Right cardiac atrium (tissue), 5 donors: ENCODE measurements at regions not wholly inside any gene's neighbourhood (a gene's known extent, or its start where the extent isn't known, plus 50 kb on each side); places are given as distances from the start of the nearest gene placed in this dataset.
A peak's percentile ranks its signal among the peaks of the same experiment; 100 is the strongest.

Source experiments
- ATAC-seq, 2 donors: fragments of 200-7000 bp; cut with Tn5 transposase; one replicate each; pipeline versions ENCODE4 v1.8.0 to v1.9.1; 2020; ENCODE audit warnings: moderate library complexity in 2 of 2, mild to moderate bottlenecking in 1 of 2
- DNase-seq, 3 donors: peaks; one replicate each; pipeline ENCODE4 v3.0.0-alpha.2; 2020
- H3K27ac ChIP-seq: one replicate; pipeline ENCODE4 v1.5.1; 2013; ENCODE audit warnings: mild to moderate bottlenecking, low read length, control low read depth, moderate library complexity
- H3K27me3 ChIP-seq: one replicate; pipeline ENCODE4 v1.6.1; 2013; ENCODE audit not compliant: control insufficient read depth, insufficient read depth
- H3K4me1 ChIP-seq: one replicate; pipeline ENCODE4 v1.6.1; 2013; ENCODE audit warnings: low read length; ENCODE audit not compliant: control insufficient read depth, insufficient read depth
- H3K4me3 ChIP-seq: one replicate; pipeline ENCODE4 v1.5.1; 2013; ENCODE audit warnings: low read length, control low read depth
- H3K9me3 ChIP-seq: one replicate; pipeline ENCODE4 v1.6.1; 2013; ENCODE audit warnings: low read length; ENCODE audit not compliant: control insufficient read depth
- WGBS: extraction: QIAGEN DNeasy Blood & Tissue Kit; methylation state at CpG from one replicate; pipeline ENCODE4 v1.1.7; 2013; 5-methylcytosine and 5-hydroxymethylcytosine counted together
- intact Hi-C, 4 donors: fragments of 100-400 bp; cut with DNase I; formaldehyde crosslinking; loops; one replicate each; pipeline versions ENCODE4 v1.11.0 to v1.14.0; 2022 to 2023
- donor health status: healthy with polysubstance abuse.
- donor health status: DM: no; HTN: yes; CAD: no.
- donor health status: DM: no; HTN: no; CAD: no.
- donor health status: DM: no; HTN: yes; CAD: no; lungs with severe emphysema.
- donor health status: DM: yes; HTN: yes; CAD: no.

DNA sequence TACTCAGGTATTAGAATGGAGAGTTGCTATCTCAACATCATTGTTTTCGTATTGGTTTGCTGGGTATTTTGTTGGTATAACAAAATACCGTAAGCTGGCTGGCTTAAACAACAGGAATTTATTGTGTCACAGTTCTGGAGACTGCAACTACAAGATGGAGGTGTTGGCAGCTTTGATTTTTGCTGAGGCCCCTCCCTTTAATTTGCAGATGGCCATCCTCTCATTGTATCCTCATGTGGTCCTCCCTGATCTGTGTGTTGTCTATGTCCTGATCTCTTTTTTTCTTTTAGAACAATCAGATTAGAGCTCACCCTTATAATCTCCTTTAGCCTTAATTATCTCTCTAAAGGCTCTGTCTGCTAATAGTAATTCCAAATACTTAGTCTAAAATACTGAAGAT lies 299.8 kb upstream of the GOLIM4 start:
- intact Hi-C loops: no loop called here
- Histone ChIP-seq H3K4me1 (no peaks in the 10 kb centered on the region), H3K9me3 (no peaks in the 10 kb centered on the region), H3K4me3 (no peak overlapping the region), H3K27ac (no peak overlapping the region), H3K27me3 (no peaks in the 10 kb centered on the region)
- DNase-seq (no peak), ATAC-seq (no peak)
- WGBS: 70% methylated on average over 2 of the region's 2 CpGs

DNA sequence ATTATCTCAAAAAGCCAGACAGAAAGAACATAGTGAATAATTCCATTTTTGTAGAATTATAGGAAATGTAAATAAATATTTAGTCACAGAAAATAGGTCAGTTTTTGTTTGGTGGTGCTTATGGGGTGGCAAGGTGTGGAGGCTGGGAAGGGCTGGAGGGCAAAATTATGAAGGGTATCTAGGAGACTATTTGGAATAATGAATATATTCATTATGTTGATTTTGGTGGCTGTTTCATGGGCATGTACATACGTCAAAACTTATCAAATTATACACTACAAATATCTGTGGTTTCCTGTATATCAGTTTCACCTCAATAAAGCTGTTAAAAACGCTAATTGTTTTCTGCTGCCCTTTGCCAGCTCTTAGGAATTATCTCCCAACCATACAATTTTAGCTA lies 298.7 kb upstream of the GOLIM4 start:
- ATAC-seq: no peak
- no peaks in the 10 kb centered on the region for H3K9me3 ChIP-seq
- H3K27ac ChIP-seq: no peak overlapping the region
- H3K4me3 ChIP-seq: no peak overlapping the region
- intact Hi-C loops: no loop called here
- H3K4me1 ChIP-seq: no peaks in the 10 kb centered on the region
- H3K27me3 ChIP-seq: no peaks in the 10 kb centered on the region
- DNase-seq: no peak
- 82% methylated on average over 2 of the region's 2 CpGs for WGBS

- H3K4me1 ChIP-seq: no peaks in the 10 kb centered on the region
- H3K27me3 ChIP-seq: no peaks in the 10 kb centered on the region
- H3K9me3 ChIP-seq: no peaks in the 10 kb centered on the region
- no peak for ATAC-seq
- H3K4me3 ChIP-seq: no peak overlapping the region
- no peak for DNase-seq
- H3K27ac ChIP-seq: no peak overlapping the region
- intact Hi-C loops: no loop called here
Measured at GRCh38 chr3:168386301-168386700, 290.6 kb upstream of the GOLIM4 start.

DNA sequence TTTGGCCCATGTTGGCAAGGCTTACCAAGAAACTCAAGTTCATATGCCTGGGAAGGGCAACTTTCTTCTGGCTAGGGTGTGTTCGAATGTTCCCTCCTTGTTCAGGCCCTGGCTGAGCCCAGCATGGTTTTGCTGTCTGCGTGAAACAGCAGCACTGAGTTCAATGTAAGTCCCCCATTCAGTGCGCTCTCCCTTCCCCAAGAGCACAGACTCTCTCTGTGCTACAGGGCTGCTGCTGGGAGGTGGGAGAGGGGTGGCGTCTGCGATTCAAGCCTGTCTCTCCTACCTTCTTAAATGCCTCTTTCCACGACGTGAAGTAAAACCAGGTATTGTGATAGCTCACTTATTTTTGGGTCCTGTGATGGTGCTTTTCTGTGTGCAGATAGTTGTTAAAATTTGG lies 289.3 kb upstream of the GOLIM4 start:
- intact Hi-C loops: no loop called here
- DNase-seq: no peak
- no peaks in the 10 kb centered on the region for H3K9me3 ChIP-seq
- H3K4me1 ChIP-seq: no peaks in the 10 kb centered on the region
- no peak overlapping the region for H3K4me3 ChIP-seq
- no peak for ATAC-seq
- no peak overlapping the region for H3K27ac ChIP-seq
- H3K27me3 ChIP-seq: no peaks in the 10 kb centered on the region
- WGBS: 66% methylated on average over 7 of the region's 7 CpGs

- H3K4me3 ChIP-seq: no peak overlapping the region
- no peak overlapping the region for H3K27ac ChIP-seq
- H3K4me1 ChIP-seq: no peaks in the 10 kb centered on the region
- no peak for DNase-seq
- ATAC-seq: no peak
- 88% methylated on average over 2 of the region's 2 CpGs for WGBS
- H3K9me3 ChIP-seq: no peaks in the 10 kb centered on the region
- H3K27me3 ChIP-seq: no peaks in the 10 kb centered on the region
- intact Hi-C loops: no loop called here
Measured at GRCh38 chr3:168383573-168383972, 287.8 kb upstream of the GOLIM4 start.

- Histone ChIP-seq H3K9me3 (no peaks in the 10 kb centered on the region), H3K4me3 (no peak overlapping the region), H3K27me3 (no peaks in the 10 kb centered on the region), H3K4me1 (no peaks in the 10 kb centered on the region), H3K27ac (no peak overlapping the region)
- no peak for DNase-seq
- no peak for ATAC-seq
- intact Hi-C loops: no loop called here
- 60% methylated on average over 3 of the region's 3 CpGs for WGBS
Measured at GRCh38 chr3:168371846-168372245, 276.1 kb upstream of the GOLIM4 start.

- Histone ChIP-seq H3K9me3 (no peaks in the 10 kb centered on the region), H3K27me3 (no peaks in the 10 kb centered on the region), H3K27ac (no peak overlapping the region), H3K4me1 (no peaks in the 10 kb centered on the region), H3K4me3 (no peak overlapping the region)
- peak in 1 of 3 donors; percentile 11 for DNase-seq
- WGBS: 25% methylated on average over 1 of the region's 1 CpG
- intact Hi-C loops: no loop called here
- peak; percentile 78 to 96 for ATAC-seq
Measured at GRCh38 chr3:168364967-168365366, 269.2 kb upstream of the GOLIM4 start.

GRCh38 chr3:168362661-168363247 lies 267.0 kb upstream of the GOLIM4 start:
- ATAC-seq: no peak
- DNase-seq: no peak
- intact Hi-C loops: no loop called here

GRCh38 chr3:168362156-168362555 lies 266.4 kb upstream of the GOLIM4 start:
- Histone ChIP-seq H3K27ac (no peak overlapping the region), H3K4me1 (no peaks in the 10 kb centered on the region), H3K9me3 (no peaks in the 10 kb centered on the region), H3K27me3 (no peaks in the 10 kb centered on the region), H3K4me3 (no peak overlapping the region)
- intact Hi-C loops: no loop called here
- ATAC-seq: no peak
- DNase-seq: no peak

More at GRCh38 chr3:168362661-168363247, 267.0 kb upstream of the GOLIM4 start:
- Histone ChIP-seq H3K9me3 (no peaks in the 10 kb centered on the region), H3K27ac (no peak overlapping the region), H3K4me1 (no peaks in the 10 kb centered on the region), H3K27me3 (no peaks in the 10 kb centered on the region), H3K4me3 (no peak overlapping the region)
- 58% methylated on average over 4 of the region's 4 CpGs for WGBS

GRCh38 chr3:168360993-168361392 lies 265.3 kb upstream of the GOLIM4 start:
- intact Hi-C loops: no loop called here

GRCh38 chr3:168342946-168343850 lies 247.5 kb upstream of the GOLIM4 start:
- Histone ChIP-seq H3K27me3 (no peaks in the 10 kb centered on the region), H3K4me3 (no peak overlapping the region), H3K27ac (no peak overlapping the region), H3K9me3 (no peaks in the 10 kb centered on the region), H3K4me1 (no peaks in the 10 kb centered on the region)
- 57% methylated on average over 9 of the region's 9 CpGs for WGBS
- no peak for ATAC-seq
- DNase-seq: no peak
- intact Hi-C loops: no loop called here

More at GRCh38 chr3:168360993-168361392, 265.3 kb upstream of the GOLIM4 start:
- ATAC-seq (no peak), DNase-seq (no peak)
- no peaks in the 10 kb centered on the region for H3K27me3 ChIP-seq
- H3K27ac ChIP-seq: no peak overlapping the region
- no peaks in the 10 kb centered on the region for H3K9me3 ChIP-seq
- no peaks in the 10 kb centered on the region for H3K4me1 ChIP-seq
- no peak overlapping the region for H3K4me3 ChIP-seq
- 89% methylated on average over 3 of the region's 3 CpGs for WGBS
